Skeletal muscle satellite cell (primary cell): ENCODE measurements at regions not wholly inside any gene's neighbourhood (a gene's known extent, or its start where the extent isn't known, plus 50 kb on each side); places are given as distances from the start of the nearest gene placed in this dataset.
A peak's percentile ranks its signal among the peaks of the same experiment; 100 is the strongest.

Experiments used
- H3K27me3 ChIP-seq: 2 replicates; pipeline ENCODE4 v1.7.0; 2013; ENCODE audit warnings: low read length; ENCODE audit not compliant: control insufficient read depth, insufficient read depth
- H3K36me3 ChIP-seq: 2 replicates; pipeline ENCODE4 v1.7.0; 2013; ENCODE audit warnings: mild to moderate bottlenecking, control low read depth, low read length; ENCODE audit not compliant: insufficient read depth
- H3K4me1 ChIP-seq: 2 replicates; pipeline ENCODE4 v1.7.0; 2013; ENCODE audit warnings: low read length; ENCODE audit not compliant: control insufficient read depth, insufficient read depth
- H3K4me2 ChIP-seq: 2 replicates; pipeline ENCODE4 v1.7.0; 2013; ENCODE audit warnings: mild to moderate bottlenecking, low read length
- H3K4me3 ChIP-seq: 2 replicates; pipeline ENCODE4 v1.7.0; 2013; ENCODE audit warnings: low read length
- H3K9ac ChIP-seq: 2 replicates; pipeline ENCODE4 v1.7.0; 2013; ENCODE audit warnings: mild to moderate bottlenecking, low read depth, low read length, moderate library complexity
- H3K9me3 ChIP-seq: replicated peaks from 2 replicates; pipeline ENCODE4 v1.7.0; 2013; ENCODE audit warnings: mild to moderate bottlenecking, control low read depth, low read length

GRCh38 chr3:124659175-124659574 lies 71.1 kb upstream of the UMPS start:
- Histone ChIP-seq H3K36me3 (no peaks in the 10 kb centered on the region), H3K27me3 (no peaks in the 10 kb centered on the region), H3K4me3 (no peak overlapping the region), H3K4me2 (no peak overlapping the region), H3K4me1 (peaks cover 5% of the 10 kb centered on the region), H3K9me3 (no peaks in the 10 kb centered on the region), H3K9ac (no peak overlapping the region)

GRCh38 chr3:124660599-124660998 lies 69.7 kb upstream of the UMPS start:
- Histone ChIP-seq H3K4me3 (no peak overlapping the region), H3K27me3 (no peaks in the 10 kb centered on the region), H3K36me3 (no peaks in the 10 kb centered on the region), H3K4me1 (peaks cover 6% of the 10 kb centered on the region), H3K9me3 (no peaks in the 10 kb centered on the region), H3K4me2 (no peak overlapping the region), H3K9ac (no peak overlapping the region)

- Histone ChIP-seq H3K9me3 (no peaks in the 10 kb centered on the region), H3K4me3 (no peak overlapping the region), H3K36me3 (no peaks in the 10 kb centered on the region), H3K4me1 (peaks cover 6% of the 10 kb centered on the region), H3K9ac (no peak overlapping the region), H3K4me2 (peak overlapping the region; percentile 35), H3K27me3 (no peaks in the 10 kb centered on the region)
Measured at GRCh38 chr3:124663690-124664089, 66.6 kb upstream of the UMPS start.

GRCh38 chr3:124664804-124665203 lies 65.4 kb upstream of the UMPS start:
- no peak overlapping the region for H3K4me3 ChIP-seq
- H3K4me2 ChIP-seq: no peak overlapping the region
- no peaks in the 10 kb centered on the region for H3K36me3 ChIP-seq
- H3K4me1 ChIP-seq: peaks cover 11% of the 10 kb centered on the region
- H3K27me3 ChIP-seq: no peaks in the 10 kb centered on the region
- H3K9me3 ChIP-seq: no peaks in the 10 kb centered on the region
- H3K9ac ChIP-seq: no peak overlapping the region

- H3K4me1 ChIP-seq: peaks cover 11% of the 10 kb centered on the region
- no peaks in the 10 kb centered on the region for H3K9me3 ChIP-seq
- H3K4me2 ChIP-seq: no peak overlapping the region
- H3K27me3 ChIP-seq: no peaks in the 10 kb centered on the region
- no peak overlapping the region for H3K9ac ChIP-seq
- no peak overlapping the region for H3K4me3 ChIP-seq
- H3K36me3 ChIP-seq: no peaks in the 10 kb centered on the region
Measured at GRCh38 chr3:124666067-124666466, 64.2 kb upstream of the UMPS start.

- Histone ChIP-seq H3K9ac (no peak overlapping the region), H3K4me1 (peaks cover 6% of the 10 kb centered on the region), H3K4me3 (no peak overlapping the region), H3K27me3 (no peaks in the 10 kb centered on the region), H3K4me2 (no peak overlapping the region), H3K36me3 (no peaks in the 10 kb centered on the region), H3K9me3 (no peaks in the 10 kb centered on the region)
Measured at GRCh38 chr3:124669470-124669869, 60.8 kb upstream of the UMPS start.

- H3K27me3 ChIP-seq: no peaks in the 10 kb centered on the region
- no peaks in the 10 kb centered on the region for H3K36me3 ChIP-seq
- no peaks in the 10 kb centered on the region for H3K9me3 ChIP-seq
- peaks cover 6% of the 10 kb centered on the region for H3K4me1 ChIP-seq
- no peak overlapping the region for H3K4me2 ChIP-seq
- no peak overlapping the region for H3K9ac ChIP-seq
- H3K4me3 ChIP-seq: no peak overlapping the region
Measured at GRCh38 chr3:124671106-124671505, 59.1 kb upstream of the UMPS start.

GRCh38 chr3:124674336-124674735 lies 55.9 kb upstream of the UMPS start:
- H3K27me3 ChIP-seq: no peaks in the 10 kb centered on the region
- H3K4me3 ChIP-seq: no peak overlapping the region
- H3K4me2 ChIP-seq: no peak overlapping the region
- no peaks in the 10 kb centered on the region for H3K4me1 ChIP-seq
- no peak overlapping the region for H3K9ac ChIP-seq
- no peaks in the 10 kb centered on the region for H3K36me3 ChIP-seq
- H3K9me3 ChIP-seq: no peaks in the 10 kb centered on the region

- Histone ChIP-seq H3K9me3 (no peaks in the 10 kb centered on the region), H3K4me1 (no peaks in the 10 kb centered on the region), H3K9ac (no peak overlapping the region), H3K4me3 (no peak overlapping the region), H3K27me3 (no peaks in the 10 kb centered on the region), H3K4me2 (no peak overlapping the region), H3K36me3 (no peaks in the 10 kb centered on the region)
Measured at GRCh38 chr3:124676236-124676635, 54.0 kb upstream of the UMPS start.

- Histone ChIP-seq H3K36me3 (no peaks in the 10 kb centered on the region), H3K4me3 (no peak overlapping the region), H3K4me1 (no peaks in the 10 kb centered on the region), H3K27me3 (no peaks in the 10 kb centered on the region), H3K9ac (no peak overlapping the region), H3K9me3 (no peaks in the 10 kb centered on the region), H3K4me2 (no peak overlapping the region)
Measured at GRCh38 chr3:124679048-124679638, 51.1 kb upstream of the UMPS start.
